DMS153 (cell line): ENCODE measurements at regions not wholly inside any gene's neighbourhood (a gene's known extent, or its start where the extent isn't known, plus 50 kb on each side); places are given as distances from the start of the nearest gene placed in this dataset.

Experiments
- DNase-seq: peaks from one replicate; lab custom pipeline; 2025; lab: John Stamatoyannopoulos, UW

- DNase-seq, result no peak
These were observed 106.5 kb upstream of the SLC4A7 start for GRCh38 chr3:27590437-27591298.

DNA sequence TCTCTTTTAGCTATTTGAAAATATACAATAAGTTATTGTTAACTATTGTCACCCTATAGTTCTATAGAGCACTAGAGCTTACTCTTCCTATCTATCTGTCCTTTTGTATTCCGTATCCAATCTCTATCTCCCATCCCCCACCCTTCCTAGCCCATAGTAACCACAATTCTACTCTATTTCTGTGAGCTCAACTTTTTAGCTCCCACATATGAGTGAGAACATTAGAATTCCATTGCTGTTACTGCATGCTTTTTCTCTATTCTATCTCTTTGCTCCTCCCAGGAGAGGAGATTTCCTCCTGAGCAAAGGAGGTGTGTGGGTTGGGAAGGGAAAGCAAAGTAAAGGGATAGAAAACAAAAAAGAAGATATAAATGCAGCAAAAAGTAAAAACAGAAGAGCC lies 105.6 kb upstream of the SLC4A7 start:
- no peak for DNase-seq

- no peak for DNase-seq
These were observed 101.2 kb upstream of the SLC4A7 start for GRCh38 chr3:27585429-27585828.

- DNase-seq, result no peak
These were observed 100.7 kb upstream of the SLC4A7 start for GRCh38 chr3:27584874-27585273.

GRCh38 chr3:27581852-27582251 lies 97.7 kb upstream of the SLC4A7 start:
- DNase-seq, result no peak

GRCh38 chr3:27578032-27578431 lies 93.8 kb upstream of the SLC4A7 start:
- no peak for DNase-seq

DNA sequence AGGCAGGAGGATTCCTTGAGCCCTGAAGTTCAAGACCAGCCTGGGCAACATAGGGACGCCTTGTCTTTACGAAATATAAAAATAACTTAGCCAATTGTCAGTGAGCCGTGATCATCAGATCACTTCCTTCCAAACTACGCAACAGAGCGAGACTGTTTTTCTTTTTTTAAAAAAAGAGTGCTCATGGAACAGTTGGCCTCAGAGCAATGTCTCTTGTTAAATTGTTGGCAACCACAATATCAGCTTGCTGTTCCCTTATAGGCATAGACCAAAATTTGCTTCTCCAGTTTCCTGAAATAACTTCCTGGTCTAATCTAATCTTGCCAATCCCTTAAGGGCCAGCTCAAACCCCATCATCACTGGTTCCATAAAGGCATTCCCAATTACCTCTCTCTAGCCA lies 93.3 kb upstream of the SLC4A7 start:
- DNase-seq, result no peak

DNA sequence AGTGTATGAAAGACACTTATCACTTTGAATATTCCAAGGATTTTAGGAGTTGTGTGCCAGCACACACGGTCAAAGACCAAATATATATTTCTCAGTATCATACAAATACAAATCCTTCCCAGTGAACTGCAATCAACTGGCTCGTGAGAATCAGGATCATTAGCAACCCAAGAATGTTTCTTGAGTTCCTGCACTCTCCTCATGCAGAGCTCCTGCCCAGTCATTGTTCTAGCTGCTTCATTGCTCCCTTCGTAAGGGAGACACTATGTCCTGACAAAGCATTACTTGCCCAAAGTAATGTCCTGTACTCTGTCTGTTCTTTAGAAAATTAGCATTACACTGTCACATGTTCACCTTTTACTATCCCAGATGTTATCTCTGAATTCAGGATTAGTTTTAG lies 92.0 kb upstream of the SLC4A7 start:
- no peak for DNase-seq

- no peak for DNase-seq
These were observed 91.3 kb upstream of the SLC4A7 start for GRCh38 chr3:27575499-27575898.

GRCh38 chr3:27574438-27574795 lies 90.2 kb upstream of the SLC4A7 start:
- no peak for DNase-seq

GRCh38 chr3:27573780-27574437 lies 89.7 kb upstream of the SLC4A7 start:
- DNase-seq, result no peak

- DNase-seq, result no peak
These were observed 89.0 kb upstream of the SLC4A7 start for GRCh38 chr3:27573138-27573537.

GRCh38 chr3:27571345-27571744 lies 87.2 kb upstream of the SLC4A7 start:
- DNase-seq, result no peak

- no peak for DNase-seq
These were observed 86.4 kb upstream of the SLC4A7 start for GRCh38 chr3:27570421-27571106.

GRCh38 chr3:27568393-27568792 lies 84.2 kb upstream of the SLC4A7 start:
- DNase-seq, result no peak

GRCh38 chr3:27567251-27567650 lies 83.1 kb upstream of the SLC4A7 start:
- DNase-seq, result no peak

DNA sequence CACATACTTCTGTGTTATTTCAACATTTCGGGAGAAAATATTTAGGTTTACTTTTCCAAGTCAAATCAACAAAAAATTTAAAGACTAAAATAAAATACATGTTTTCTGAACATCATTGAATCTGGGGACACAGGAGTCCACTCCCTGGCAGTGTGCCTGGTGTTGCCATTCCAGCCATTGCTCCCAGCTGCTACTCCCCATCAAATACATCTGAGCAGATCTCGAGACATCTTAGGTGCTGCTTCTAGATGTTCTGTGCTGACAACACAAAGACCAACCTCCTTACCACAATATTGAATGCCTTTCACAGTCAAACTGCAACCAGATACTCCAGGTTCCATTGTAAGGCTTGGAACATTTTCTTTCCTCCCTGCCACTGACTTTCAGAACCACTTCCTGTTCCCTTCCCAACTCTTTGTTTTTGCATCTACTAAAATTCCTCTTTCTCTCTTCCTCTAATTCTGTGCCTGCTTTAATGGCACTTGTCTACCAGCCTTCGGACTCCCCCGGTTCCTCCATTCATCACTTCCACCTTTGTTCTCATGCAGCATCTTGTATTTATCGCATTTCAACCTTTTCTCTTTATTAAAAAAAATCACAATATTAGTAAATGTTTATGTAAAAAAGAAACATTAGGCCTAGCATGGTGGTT lies 81.1 kb upstream of the SLC4A7 start:
- DNase-seq, result no peak

- no peak for DNase-seq
These were observed 77.4 kb upstream of the SLC4A7 start for GRCh38 chr3:27561576-27561975.

- no peak for DNase-seq
These were observed 76.4 kb upstream of the SLC4A7 start for GRCh38 chr3:27560484-27561056.

- DNase-seq, result no peak
These were observed 75.7 kb upstream of the SLC4A7 start for GRCh38 chr3:27559835-27560234.

DNA sequence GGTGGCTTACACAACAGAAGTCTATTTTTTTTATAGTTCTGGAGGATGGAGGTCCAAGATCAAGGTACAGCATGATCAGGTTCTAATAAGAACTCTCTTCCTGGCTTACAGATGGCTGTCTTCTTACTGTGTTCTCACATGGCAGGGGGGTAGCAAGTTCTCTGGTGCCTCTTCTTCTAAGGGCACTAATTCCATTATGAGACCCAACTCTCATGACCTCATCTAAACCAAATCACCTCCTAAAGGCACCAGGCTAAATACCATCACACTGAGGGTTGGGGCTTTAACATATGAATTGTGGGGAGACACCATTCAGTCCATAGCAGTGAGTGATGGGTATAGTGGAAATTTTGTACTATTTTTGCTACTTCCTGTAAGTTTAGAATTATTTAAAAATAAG lies 75.2 kb upstream of the SLC4A7 start:
- DNase-seq, result no peak

- no peak for DNase-seq
These were observed 73.2 kb upstream of the SLC4A7 start for GRCh38 chr3:27557411-27557810.
